Smooth muscle cell (in vitro differentiated cells): ENCODE measurements at regions not wholly inside any gene's neighbourhood (a gene's known extent, or its start where the extent isn't known, plus 50 kb on each side); places are given as distances from the start of the nearest gene placed in this dataset.

ENCODE experiments used
- DNase-seq: peaks from one replicate; lab custom pipeline; 2025; ENCODE audit not compliant: unreplicated experiment; lab: John Stamatoyannopoulos, UW
- H2AFZ ChIP-seq: fragments of 200-600 bp; sonication (generic); 2 replicates; pipeline ENCODE4 v1.6.0; 2016; ENCODE audit warnings: antibody characterized with exemption, low read depth, mild to moderate bottlenecking
- H3F3A ChIP-seq: fragments of 200-600 bp; sonication (generic); 2 replicates; pipeline ENCODE4 v1.6.0; 2017; ENCODE audit warnings: antibody characterized with exemption, low read depth
- H3K27ac ChIP-seq: fragments of 200-600 bp; sonication (generic); 2 replicates; pipeline ENCODE4 v1.5.1; 2016; ENCODE audit warnings: low read depth, mild to moderate bottlenecking
- H3K27me3 ChIP-seq: fragments of 200-600 bp; sonication (generic); 2 replicates; pipeline ENCODE4 v1.6.1; 2016; ENCODE audit warnings: low read depth, mild to moderate bottlenecking
- H3K36me3 ChIP-seq: fragments of 200-600 bp; sonication (generic); 2 replicates; pipeline ENCODE4 v1.5.1; 2016; ENCODE audit warnings: low read depth
- H3K4me1 ChIP-seq: fragments of 200-600 bp; sonication (generic); 2 replicates; pipeline ENCODE4 v1.5.1; 2016; ENCODE audit warnings: low read depth
- H3K4me2 ChIP-seq: fragments of 200-600 bp; sonication (generic); 2 replicates; pipeline ENCODE4 v1.6.0; 2016; ENCODE audit warnings: mild to moderate bottlenecking
- H3K4me3 ChIP-seq: fragments of 200-600 bp; sonication (generic); 2 replicates; pipeline ENCODE4 v1.5.1; 2016; ENCODE audit warnings: mild to moderate bottlenecking
- H3K79me2 ChIP-seq: fragments of 200-600 bp; sonication (generic); 2 replicates; pipeline ENCODE4 v1.6.0; 2016; ENCODE audit warnings: low read depth, mild to moderate bottlenecking
- H3K9ac ChIP-seq: fragments of 200-600 bp; sonication (generic); 2 replicates; pipeline ENCODE4 v1.6.0; 2016; ENCODE audit warnings: low read depth
- H3K9me3 ChIP-seq: fragments of 200-600 bp; sonication (generic); replicated peaks from 2 replicates; pipeline ENCODE4 v1.5.1; 2016; ENCODE audit warnings: low read depth
- H4K20me1 ChIP-seq: fragments of 200-600 bp; sonication (generic); 2 replicates; pipeline ENCODE4 v1.6.0; 2016; ENCODE audit warnings: low read depth
- WGBS: methylation state at CpG from one replicate; pipeline ENCODE4 v1.1.7; 2016; ENCODE audit warnings: low lambda C conversion rate; 5-methylcytosine and 5-hydroxymethylcytosine counted together
- TF ChIP-seq, protein P1 (sequence below): fragments of 200-600 bp; sonication (generic); IDR thresholded peaks from 2 replicates; pipeline ENCODE4 v1.5.1; 2017; ENCODE audit warnings: borderline replicate concordance, mild to moderate bottlenecking, antibody characterized with exemption; ENCODE audit not compliant: insufficient read depth, poor library complexity, severe bottlenecking

DNA sequence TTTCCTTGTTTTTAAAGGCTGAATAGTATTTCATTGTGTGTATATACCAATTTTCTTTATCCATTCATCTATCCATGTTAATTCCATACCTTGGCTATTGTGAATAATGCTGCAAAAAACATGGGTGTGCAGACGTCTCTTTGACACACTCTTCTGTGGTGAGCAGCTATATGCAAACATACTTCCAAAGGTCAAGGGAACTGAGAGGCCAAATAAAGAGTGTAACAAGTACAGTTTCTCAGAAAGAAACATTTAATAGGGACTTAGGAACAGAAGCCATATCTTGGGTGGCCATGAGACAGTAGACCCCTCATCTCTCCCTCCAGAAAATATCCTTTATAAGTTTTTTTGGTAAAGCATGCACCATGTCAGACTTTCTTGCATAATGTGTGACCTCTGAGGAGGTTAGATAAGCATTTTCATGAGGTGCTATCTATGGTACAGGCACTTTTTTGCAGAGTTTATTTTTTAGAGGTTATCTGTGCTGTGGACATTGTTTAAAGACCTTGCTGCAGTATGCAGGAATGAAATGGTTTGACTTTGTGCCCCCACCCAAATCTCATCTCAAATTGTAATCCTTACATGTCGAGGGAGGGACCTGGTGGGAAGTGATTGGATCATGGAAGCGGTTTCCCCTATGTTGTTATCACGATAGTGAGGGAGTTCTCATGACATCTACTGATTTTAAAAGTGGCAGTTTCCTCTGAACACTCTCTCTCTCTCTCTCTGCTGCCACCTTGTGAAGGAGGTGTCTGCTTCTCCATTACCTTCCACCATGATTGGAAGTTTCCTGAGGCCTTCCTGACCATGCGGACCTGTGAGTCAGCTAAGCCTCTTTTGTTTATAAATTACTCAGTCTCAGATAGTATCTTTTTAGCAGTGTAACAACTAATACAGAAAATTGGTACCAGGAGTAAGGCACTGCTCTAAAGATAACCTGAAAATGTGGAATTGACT is 1202.3 kb downstream of the GALC start:
- Histone ChIP-seq H3K4me1 (peaks cover 5% of the 10 kb centered on the region), H3K9me3 (no peaks in the 10 kb centered on the region), H2AFZ (no peak overlapping the region), H4K20me1 (no peaks in the 10 kb centered on the region), H3K79me2 (no peaks in the 10 kb centered on the region), H3K9ac (no peak overlapping the region), H3K4me3 (no peak overlapping the region), H3K27ac (no peak overlapping the region), H3F3A (peaks cover 1% of the 10 kb centered on the region), H3K27me3 (no peaks in the 10 kb centered on the region), H3K36me3 (no peaks in the 10 kb centered on the region), H3K4me2 (no peak overlapping the region)
- DNase-seq, result no peak
- TF ChIP-seq, protein P1, sequence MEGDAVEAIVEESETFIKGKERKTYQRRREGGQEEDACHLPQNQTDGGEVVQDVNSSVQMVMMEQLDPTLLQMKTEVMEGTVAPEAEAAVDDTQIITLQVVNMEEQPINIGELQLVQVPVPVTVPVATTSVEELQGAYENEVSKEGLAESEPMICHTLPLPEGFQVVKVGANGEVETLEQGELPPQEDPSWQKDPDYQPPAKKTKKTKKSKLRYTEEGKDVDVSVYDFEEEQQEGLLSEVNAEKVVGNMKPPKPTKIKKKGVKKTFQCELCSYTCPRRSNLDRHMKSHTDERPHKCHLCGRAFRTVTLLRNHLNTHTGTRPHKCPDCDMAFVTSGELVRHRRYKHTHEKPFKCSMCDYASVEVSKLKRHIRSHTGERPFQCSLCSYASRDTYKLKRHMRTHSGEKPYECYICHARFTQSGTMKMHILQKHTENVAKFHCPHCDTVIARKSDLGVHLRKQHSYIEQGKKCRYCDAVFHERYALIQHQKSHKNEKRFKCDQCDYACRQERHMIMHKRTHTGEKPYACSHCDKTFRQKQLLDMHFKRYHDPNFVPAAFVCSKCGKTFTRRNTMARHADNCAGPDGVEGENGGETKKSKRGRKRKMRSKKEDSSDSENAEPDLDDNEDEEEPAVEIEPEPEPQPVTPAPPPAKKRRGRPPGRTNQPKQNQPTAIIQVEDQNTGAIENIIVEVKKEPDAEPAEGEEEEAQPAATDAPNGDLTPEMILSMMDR, result no peak
- WGBS, result 85% methylated on average over 5 of the region's 5 CpGs

DNA sequence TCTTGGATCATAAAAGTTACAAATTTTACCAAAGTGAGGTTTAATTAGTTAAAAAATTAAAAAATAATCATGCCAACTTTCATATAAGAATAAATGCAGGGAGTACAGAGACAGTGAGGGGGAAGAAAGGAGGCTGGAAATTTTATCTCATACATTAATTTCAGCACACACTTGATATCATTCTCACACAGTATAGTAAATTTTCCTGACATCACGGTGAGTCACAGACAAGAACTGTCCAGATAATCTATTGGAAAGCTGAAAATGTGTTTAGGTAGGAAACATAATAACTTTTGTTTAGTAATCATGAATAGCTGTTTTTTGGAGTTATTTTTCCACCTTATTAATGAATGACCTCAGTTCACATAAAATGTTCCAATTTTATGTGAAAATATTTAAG is 1204.8 kb downstream of the GALC start:
- no peaks in the 10 kb centered on the region for H3K79me2 ChIP-seq
- peaks cover 5% of the 10 kb centered on the region for H3K4me1 ChIP-seq
- no peak for DNase-seq
- no peaks in the 10 kb centered on the region for H4K20me1 ChIP-seq
- peak overlapping the region; percentile 34 for H3K9ac ChIP-seq
- no peaks in the 10 kb centered on the region for H3K36me3 ChIP-seq
- no peak overlapping the region for H2AFZ ChIP-seq
- WGBS, result 33% methylated on average over 1 of the region's 1 CpG
- H3F3A ChIP-seq, result no peaks in the 10 kb centered on the region
- peak overlapping the region; percentile 83 for H3K27ac ChIP-seq
- TF ChIP-seq, protein P1, result no peak
- no peaks in the 10 kb centered on the region for H3K27me3 ChIP-seq
- H3K4me2 ChIP-seq, result peak overlapping the region; percentile 17
- no peaks in the 10 kb centered on the region for H3K9me3 ChIP-seq
- H3K4me3 ChIP-seq, result no peak overlapping the region

DNA sequence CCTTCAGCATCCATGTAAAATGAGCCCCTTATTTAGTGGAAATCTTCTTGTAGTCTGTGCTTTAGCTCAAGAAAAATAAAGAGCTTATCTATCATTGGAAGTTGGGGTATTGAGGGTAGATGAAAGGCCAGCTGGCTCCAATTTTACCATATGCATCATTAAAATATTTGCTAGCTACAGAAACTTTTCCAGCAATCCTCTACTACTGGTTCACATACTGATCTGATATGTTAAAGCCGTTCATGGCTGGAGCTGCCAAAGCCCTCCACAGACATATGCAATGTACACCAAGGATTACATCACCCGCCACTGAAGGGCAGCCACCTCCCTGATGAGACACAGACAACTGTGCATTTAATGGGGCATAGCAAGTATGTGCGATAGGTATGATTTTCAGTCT is 1205.3 kb downstream of the GALC start:
- Histone ChIP-seq H3K36me3 (no peaks in the 10 kb centered on the region), H3K9me3 (no peaks in the 10 kb centered on the region), H3K4me1 (peaks cover 5% of the 10 kb centered on the region), H2AFZ (peak overlapping the region; percentile 26), H3K79me2 (no peaks in the 10 kb centered on the region), H3F3A (no peaks in the 10 kb centered on the region), H3K9ac (peak overlapping the region; percentile 34), H3K4me2 (peak overlapping the region; percentile 17), H4K20me1 (no peaks in the 10 kb centered on the region), H3K4me3 (no peak overlapping the region), H3K27me3 (no peaks in the 10 kb centered on the region), H3K27ac (peak overlapping the region; percentile 83)
- DNase-seq, result no peak
- TF ChIP-seq, protein P1, result no peak
- WGBS, result 16% methylated on average over 3 of the region's 3 CpGs
